ENCODE measurements at regions not wholly inside any gene's neighbourhood (a gene's known extent, or its start where the extent isn't known, plus 50 kb on each side); places are given as distances from the start of the nearest gene placed in this dataset.
"Not testable (repeated sequence)": the region's sequence is repeated elsewhere in the genome, so short reads cannot be mapped to it uniquely, and the experiment has no call there.

GRCh38 chr16:63717806-63718205 lies 1404.1 kb downstream of the CDH11 start:
- no peak for DNase-seq (ENCODE audit: low read depth)

- no peak for DNase-seq (ENCODE audit: low read depth)
These were observed 1407.0 kb downstream of the CDH11 start for GRCh38 chr16:63714876-63715275.

DNA sequence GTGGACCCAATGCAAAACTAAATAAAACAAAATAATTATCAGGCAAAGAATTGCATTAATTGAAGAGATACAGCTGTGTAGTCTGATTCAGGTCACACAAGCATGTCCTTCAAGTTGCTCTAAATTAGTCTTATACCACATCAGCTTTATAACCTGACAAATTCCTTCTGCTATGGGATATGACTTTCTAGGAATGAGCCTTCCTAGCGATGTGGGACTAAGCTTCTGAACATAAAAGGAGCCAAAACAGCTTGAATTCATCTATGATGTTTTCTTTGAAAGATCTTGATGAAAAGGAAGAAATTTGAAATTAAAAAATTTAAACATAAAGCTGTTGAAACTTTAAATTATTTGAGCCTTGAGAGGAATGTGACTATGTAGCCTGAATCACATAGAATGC lies 1409.1 kb downstream of the CDH11 start:
- no peak for DNase-seq (ENCODE audit: low read depth)

- DNase-seq (ENCODE audit: low read depth) = no peak
These were observed 1418.3 kb downstream of the CDH11 start for GRCh38 chr16:63703612-63704011.

DNA sequence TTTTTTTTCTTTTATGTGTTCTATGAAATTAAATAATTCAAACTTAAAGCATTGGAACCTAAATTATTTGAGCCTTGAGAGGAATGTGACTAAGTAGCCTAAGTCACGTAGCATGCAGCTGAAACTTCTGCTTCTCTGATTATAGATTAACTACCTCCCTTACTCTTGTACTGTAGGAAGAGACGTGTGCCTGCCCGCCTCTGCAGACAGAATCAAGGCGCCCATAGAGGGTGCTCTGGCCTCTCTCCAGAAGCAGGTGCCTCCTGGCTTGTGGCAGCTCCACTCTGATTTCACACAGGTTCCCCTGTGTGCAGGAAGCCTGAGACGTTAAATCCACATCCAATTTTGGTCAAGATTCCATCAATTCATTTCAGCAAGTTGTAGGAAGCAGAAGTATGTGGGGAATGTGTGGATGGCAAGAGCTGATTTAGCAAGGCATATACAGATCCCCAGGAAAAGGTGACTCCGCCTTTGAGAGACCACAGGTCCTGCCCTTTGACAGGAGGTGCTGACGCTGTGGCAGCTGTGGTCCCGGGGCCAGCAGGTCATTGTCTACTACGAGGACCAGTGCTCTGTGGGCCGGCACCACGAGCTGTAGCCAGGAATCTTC lies 1418.8 kb downstream of the CDH11 start:
- no peak for DNase-seq (ENCODE audit: low read depth)

- no peak for DNase-seq (ENCODE audit: low read depth)
These were observed 1424.1 kb downstream of the CDH11 start for GRCh38 chr16:63697736-63698135.

GRCh38 chr16:63695347-63695746 lies 1426.5 kb downstream of the CDH11 start:
- DNase-seq (ENCODE audit: low read depth) = no peak

DNA sequence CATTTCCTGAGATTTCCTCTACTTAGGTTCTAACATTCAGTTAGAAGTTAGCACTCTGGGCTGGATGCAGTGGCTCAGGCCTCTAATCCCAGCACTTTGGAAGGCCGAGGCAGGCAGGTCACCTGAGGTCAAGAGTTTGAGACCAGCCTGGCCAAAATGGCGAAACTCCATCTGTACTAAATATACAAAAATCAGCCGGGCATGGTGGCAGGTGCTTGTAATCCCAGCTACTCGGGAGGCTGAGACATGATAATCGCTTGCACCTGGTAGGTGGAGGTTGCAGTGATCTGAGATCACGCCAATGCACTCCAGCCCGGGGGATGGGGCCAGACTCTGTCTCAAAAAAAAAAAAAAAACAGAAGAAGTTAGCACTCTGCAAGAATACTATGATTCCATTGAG lies 1430.9 kb downstream of the CDH11 start:
- no peak for DNase-seq (ENCODE audit: low read depth)

DNA sequence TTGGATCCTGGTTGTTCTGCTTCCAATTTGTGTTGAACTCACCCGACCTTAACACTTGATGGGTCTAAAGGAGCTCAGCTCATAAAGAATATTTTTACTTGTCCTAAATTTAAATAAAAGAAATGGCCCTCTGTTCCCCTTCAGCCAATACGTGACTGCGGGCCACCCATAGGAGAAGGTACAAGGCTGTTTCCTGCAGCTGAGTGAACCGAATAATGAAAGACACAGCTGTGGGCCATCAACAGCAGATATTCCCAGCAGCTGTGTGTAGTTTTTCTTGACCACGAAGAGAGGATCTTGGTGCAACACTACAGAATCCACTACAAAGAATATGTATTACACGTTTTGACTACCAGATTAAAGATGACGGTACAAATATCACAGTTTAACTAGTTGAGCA lies 1431.6 kb downstream of the CDH11 start:
- no peak for DNase-seq (ENCODE audit: low read depth)

DNA sequence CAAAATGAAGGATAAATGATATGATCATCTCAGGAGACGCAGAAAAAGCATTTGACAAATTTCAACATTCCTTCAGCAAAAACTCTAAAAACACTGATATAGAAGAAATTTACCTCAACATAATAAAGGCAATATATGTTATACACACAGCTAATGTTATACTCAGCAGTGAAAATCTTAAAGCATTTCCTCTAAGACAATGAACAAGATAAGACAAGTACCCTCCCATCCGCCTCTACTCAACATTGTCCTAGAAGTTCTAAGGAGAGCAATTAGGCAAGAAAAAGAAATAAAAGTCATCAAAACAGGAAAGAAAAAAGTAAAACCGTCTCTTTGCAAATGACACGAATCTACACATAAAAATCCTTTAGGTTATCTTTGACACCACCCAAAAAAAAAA lies 1432.8 kb downstream of the CDH11 start:
- no peak for DNase-seq (ENCODE audit: low read depth)

GRCh38 chr16:63684149-63685101 lies 1437.4 kb downstream of the CDH11 start:
- DNase-seq (ENCODE audit: low read depth) = no peak

- DNase-seq (ENCODE audit: low read depth) = no peak
These were observed 1439.0 kb downstream of the CDH11 start for GRCh38 chr16:63682844-63683243.

GRCh38 chr16:63672493-63672892 lies 1449.4 kb downstream of the CDH11 start:
- no peak for DNase-seq (ENCODE audit: low read depth)

DNA sequence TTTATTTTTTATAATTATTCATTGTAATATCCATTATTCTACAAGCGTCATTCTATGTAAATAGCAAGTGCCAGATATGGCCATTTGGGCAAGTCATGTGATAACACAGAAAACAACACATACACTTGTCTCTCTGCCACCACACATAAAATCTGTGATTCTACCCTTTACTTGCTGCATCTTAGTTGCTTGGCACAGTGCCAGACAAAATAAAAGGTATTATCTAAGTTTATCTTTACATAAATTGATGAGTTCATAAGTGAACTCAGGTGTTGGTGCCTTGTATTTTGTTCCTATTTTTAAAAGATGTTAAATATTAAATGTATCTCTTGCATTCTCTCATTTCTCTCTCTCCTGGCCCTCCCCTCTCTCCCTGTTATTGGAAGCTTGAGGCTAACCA lies 1458.7 kb downstream of the CDH11 start:
- DNase-seq (ENCODE audit: low read depth) = no peak

- DNase-seq (ENCODE audit: low read depth) = no peak
These were observed 1466.0 kb downstream of the CDH11 start for GRCh38 chr16:63655846-63656245.

DNA sequence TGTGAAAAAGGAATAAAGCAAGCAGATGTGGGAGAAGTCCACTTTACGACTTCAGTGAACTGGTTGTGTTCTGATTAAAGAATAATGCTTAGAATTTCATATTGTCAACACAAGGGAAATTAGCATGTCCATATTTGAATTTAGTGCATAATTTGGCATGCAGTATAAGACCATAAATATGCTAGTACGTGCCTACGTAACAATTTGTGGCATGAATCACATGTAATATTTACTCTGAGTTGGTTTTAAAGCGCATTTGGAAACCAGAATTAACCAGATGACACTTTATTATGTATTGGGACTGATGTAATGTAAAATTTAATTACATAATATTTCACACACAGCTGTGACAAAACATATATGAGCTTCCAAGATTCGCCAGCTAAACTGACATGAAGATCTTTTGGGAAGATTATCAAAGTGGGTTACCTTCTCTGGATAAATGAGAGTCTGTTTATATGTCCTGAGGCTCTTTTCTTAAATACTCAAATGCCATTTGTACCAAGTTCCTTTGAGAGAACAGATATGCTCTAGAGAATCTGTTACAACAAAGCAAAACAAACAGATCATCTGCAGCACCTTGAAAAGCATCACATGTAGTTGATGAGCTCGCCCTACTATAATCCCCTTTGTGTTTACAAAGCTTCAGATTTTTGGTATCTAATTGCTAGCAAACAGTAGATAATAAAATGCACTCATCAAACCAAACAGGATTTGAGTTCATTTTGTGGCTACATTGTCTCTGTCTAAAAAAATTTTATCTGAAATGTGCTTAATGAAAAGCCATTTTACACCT lies 1468.6 kb downstream of the CDH11 start:
- DNase-seq (ENCODE audit: low read depth) = no peak

DNA sequence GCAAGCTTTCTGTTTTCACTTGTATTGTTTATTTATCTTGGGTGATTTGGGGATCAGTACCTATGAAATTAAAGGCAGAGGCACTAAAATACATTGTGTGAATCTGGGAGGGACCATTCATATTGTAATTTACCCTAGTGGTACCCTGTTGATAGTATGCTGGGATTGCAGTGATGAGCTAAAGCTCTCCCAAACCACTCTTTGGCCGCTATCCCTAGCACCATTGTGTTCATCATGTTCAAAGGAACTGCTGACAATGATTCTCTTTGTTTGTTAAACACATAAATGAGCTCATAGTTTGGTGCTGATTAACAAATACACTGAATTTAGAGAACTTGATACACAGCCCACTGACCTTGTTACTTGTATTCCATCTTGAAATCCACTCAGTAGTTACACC lies 1469.8 kb downstream of the CDH11 start:
- no peak for DNase-seq (ENCODE audit: low read depth)

DNA sequence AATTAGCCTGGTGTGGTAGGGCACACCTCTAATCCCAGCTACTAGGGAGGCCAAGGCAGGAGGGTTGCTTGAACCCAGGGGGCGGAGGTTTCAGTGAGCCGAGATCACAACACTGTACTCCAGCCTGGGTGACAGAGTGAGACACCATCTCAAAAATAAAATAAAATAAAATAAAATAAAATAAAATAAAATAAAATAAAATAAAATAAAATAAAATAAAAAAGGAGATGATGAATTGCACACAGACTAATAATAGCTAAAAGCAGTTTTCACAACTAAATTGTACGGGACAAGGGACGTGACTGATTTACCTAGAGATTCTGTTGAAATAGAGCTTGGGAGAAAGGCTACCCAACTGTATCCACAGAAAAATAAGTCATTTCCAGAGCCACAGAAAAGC lies 1471.3 kb downstream of the CDH11 start:
- no peak for DNase-seq (ENCODE audit: low read depth)

GRCh38 chr16:63633706-63634445 lies 1488.0 kb downstream of the CDH11 start:
- not testable (repeated sequence) for DNase-seq (ENCODE audit: low read depth)

DNA sequence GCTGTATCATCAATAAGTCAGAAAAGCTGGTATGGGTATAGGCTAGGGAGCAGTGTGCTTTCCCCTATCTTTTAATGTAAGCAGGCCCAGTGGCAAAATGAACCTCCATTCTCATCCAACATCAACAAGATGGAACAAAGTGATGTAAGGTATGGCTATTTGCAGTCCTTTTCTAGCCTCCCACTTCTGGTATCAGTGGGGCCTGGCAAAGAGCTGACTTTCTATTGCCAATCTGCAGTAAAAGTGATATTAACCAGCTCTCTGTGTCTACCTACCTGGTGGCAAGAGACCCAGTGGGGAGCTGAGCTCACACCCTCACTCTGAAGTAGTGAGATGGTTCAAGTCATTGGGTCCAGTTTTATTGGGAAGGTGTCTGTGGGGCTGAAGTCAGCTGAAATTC lies 1492.6 kb downstream of the CDH11 start:
- DNase-seq (ENCODE audit: low read depth) = no peak

DNA sequence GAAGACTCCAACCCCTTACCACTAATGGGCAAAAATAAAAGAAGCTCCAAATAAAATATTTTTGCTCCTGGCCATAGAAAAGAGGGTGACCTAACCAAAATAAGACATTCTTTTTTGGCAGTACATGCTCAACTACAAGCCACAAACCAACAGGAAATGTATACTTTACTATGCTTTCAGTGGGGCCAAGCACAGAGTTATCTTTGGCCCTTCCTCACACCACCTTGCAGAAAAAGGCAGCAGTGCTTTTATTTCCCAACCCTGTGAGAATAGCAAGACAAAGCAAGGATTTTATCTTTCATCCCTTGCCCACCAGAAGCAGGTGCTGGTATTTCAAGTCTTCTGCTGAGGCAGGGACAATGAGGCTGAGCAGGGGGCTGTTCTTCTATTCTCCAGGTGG lies 1493.1 kb downstream of the CDH11 start:
- DNase-seq (ENCODE audit: low read depth) = no peak

- no peak for DNase-seq (ENCODE audit: low read depth)
These were observed 1496.7 kb downstream of the CDH11 start for GRCh38 chr16:63625126-63625525.

Data from RPMI7951 (cell line).